SK-N-SH (cell line): ENCODE measurements at regions not wholly inside any gene's neighbourhood (a gene's known extent, or its start where the extent isn't known, plus 50 kb on each side); places are given as distances from the start of the nearest gene placed in this dataset.
A peak's percentile ranks its signal among the peaks of the same experiment; 100 is the strongest.

Experiments used
- CTCF ChIA-PET: fragments of 300-600, 350-600 bp; formaldehyde crosslinking; extraction: SDS; loops from one replicate; lab custom pipeline; 2021; lab: Yijun Ruan, JAX
- POLR2A ChIA-PET: fragments of 350-600 bp; sonication (Branson Sonifier 250); formaldehyde crosslinking; extraction: SDS; loops from one replicate; lab custom pipeline; 2020; ENCODE audit warnings: antibody characterized with exemption, inconsistent platforms; lab: Yijun Ruan, JAX
- DNase-seq: peaks from one replicate; pipeline ENCODE4 v3.0.0; 2012
- H2AFZ ChIP-seq: fragments of 200-600 bp; sonication (generic); 2 replicates; pipeline ENCODE4 v1.8.1; 2016; ENCODE audit warnings: antibody characterized with exemption, mild to moderate bottlenecking, low read depth
- H3F3A ChIP-seq: fragments of 200-600 bp; sonication (generic); replicated peaks from 2 replicates; pipeline ENCODE3; 2016; ENCODE audit warnings: antibody characterized with exemption, mild to moderate bottlenecking; ENCODE audit not compliant: insufficient read depth
- H3K27ac ChIP-seq, 2 experiments: fragments of 200-500 bp in 1 of 2; fragments of 200-600 bp in 1 of 2; sonication (Bioruptor generic) in 1 of 2; sonication (generic), shearing (Covaris generic) in 1 of 2; 2 replicates each; pipeline versions ENCODE4 v1.5.1 to v1.6.1; 2014 to 2016; ENCODE audit warnings: low read depth in 2 of 2, inconsistent platforms in 1 of 2, low read length in 1 of 2, mild to moderate bottlenecking in 1 of 2, mixed read lengths in 1 of 2
- H3K27me3 ChIP-seq: fragments of 200-600 bp; sonication (generic), shearing (Covaris generic); 2 replicates; pipeline ENCODE4 v1.6.1; 2016; ENCODE audit warnings: mixed run types; ENCODE audit not compliant: insufficient read depth
- H3K36me3 ChIP-seq, 2 experiments: fragments of 200-500 bp in 1 of 2; fragments of 200-600 bp in 1 of 2; sonication (Bioruptor generic) in 1 of 2; sonication (generic) in 1 of 2; replicated peaks in 1 of 2; 2 replicates each; pipeline versions ENCODE3 to v1.5.1; 2014 to 2016; ENCODE audit warnings: low read length in 1 of 2, mild to moderate bottlenecking in 1 of 2; ENCODE audit not compliant: insufficient read depth in 2 of 2, control insufficient read depth in 1 of 2
- H3K4me1 ChIP-seq, 2 experiments: fragments of 200-500 bp in 1 of 2; fragments of 200-600 bp in 1 of 2; sonication (Bioruptor generic) in 1 of 2; sonication (generic), shearing (Covaris generic) in 1 of 2; 2 replicates each; pipeline versions ENCODE4 v1.5.1 to v1.6.1; 2014 to 2016; ENCODE audit warnings: low read depth in 1 of 2, low read length in 1 of 2, mixed run types in 1 of 2; ENCODE audit not compliant: insufficient read depth in 2 of 2, control insufficient read depth in 1 of 2
- H3K4me2 ChIP-seq: fragments of 200-600 bp; sonication (generic), shearing (Covaris generic); 2 replicates; pipeline ENCODE4 v1.6.1; 2017; ENCODE audit warnings: mixed run types
- H3K4me3 ChIP-seq, 2 experiments: fragments of 200-500 bp in 1 of 2; fragments of 200-600 bp in 1 of 2; sonication (Bioruptor generic) in 1 of 2; sonication (generic), shearing (Covaris generic) in 1 of 2; 2 replicates each; pipeline versions ENCODE4 v1.5.1 to v1.8.1; 2014 to 2016; ENCODE audit warnings: low read depth in 2 of 2, inconsistent platforms in 1 of 2, low read length in 1 of 2, mild to moderate bottlenecking in 1 of 2, mixed read lengths in 1 of 2, moderate library complexity in 1 of 2
- H3K79me2 ChIP-seq: fragments of 200-600 bp; sonication (generic); 2 replicates; pipeline ENCODE4 v1.8.1; 2017; ENCODE audit warnings: mild to moderate bottlenecking; ENCODE audit not compliant: insufficient read depth
- H3K9ac ChIP-seq: fragments of 200-600 bp; sonication (generic); 2 replicates; pipeline ENCODE4 v1.6.1; 2017; ENCODE audit warnings: mixed run types
- H3K9me2 ChIP-seq: fragments of 200-600 bp; sonication (generic); 2 replicates; pipeline ENCODE4 v1.6.1; 2017; ENCODE audit warnings: mixed run types
- H3K9me3 ChIP-seq: fragments of 200-600 bp; sonication (generic); 2 replicates; pipeline ENCODE4 v1.6.1; 2017; ENCODE audit warnings: mixed run types, mild to moderate bottlenecking, moderate library complexity
- H4K20me1 ChIP-seq: fragments of 200-600 bp; sonication (generic); 2 replicates; pipeline ENCODE4 v1.6.1; 2017; ENCODE audit warnings: mild to moderate bottlenecking, mixed run types; ENCODE audit not compliant: insufficient read depth
- ELF1 ChIP-seq: IDR thresholded peaks from 2 replicates; pipeline ENCODE4 v1.4.0; 2012
- FOSL2 ChIP-seq: IDR thresholded peaks from 2 replicates; pipeline ENCODE4 v1.4.0; 2012; ENCODE audit warnings: low read depth, mild to moderate bottlenecking, moderate library complexity, borderline replicate concordance
- FOXJ3 ChIP-seq: sonication (generic); formaldehyde crosslinking; IDR thresholded peaks from 2 replicates; pipeline ENCODE4 v1.5.1; 2020; ENCODE audit warnings: mild to moderate bottlenecking, missing genetic modification reagents
- GATA2 ChIP-seq: sonication (generic); formaldehyde crosslinking; IDR thresholded peaks from 2 replicates; pipeline ENCODE4 v1.5.0; 2020; ENCODE audit warnings: mild to moderate bottlenecking, missing genetic modification reagents
- JUND ChIP-seq: IDR thresholded peaks from 2 replicates; pipeline ENCODE4 v1.4.0; 2012
- RAD21 ChIP-seq: IDR thresholded peaks from 2 replicates; pipeline ENCODE4 v1.6.1; 2012; ENCODE audit warnings: mild to moderate bottlenecking, low read length
- RFX5 ChIP-seq: IDR thresholded peaks from 2 replicates; pipeline ENCODE4 v1.6.1; 2012; ENCODE audit warnings: mild to moderate bottlenecking, improper control_type of control experiment, low read length
- SIN3A ChIP-seq: IDR thresholded peaks from 2 replicates; pipeline ENCODE4 v1.6.1; 2012; ENCODE audit warnings: low read depth, mild to moderate bottlenecking, low read length, moderate library complexity, borderline replicate concordance
- SMC3 ChIP-seq: IDR thresholded peaks from 2 replicates; pipeline ENCODE4 v1.6.1; 2012; ENCODE audit warnings: low read depth, low read length, improper control_type of control experiment
- TAF1 ChIP-seq: IDR thresholded peaks from 2 replicates; pipeline ENCODE4 v1.6.1; 2012; ENCODE audit warnings: low read depth, mild to moderate bottlenecking, low read length, moderate library complexity, borderline replicate concordance
- TEAD4 ChIP-seq: IDR thresholded peaks from 2 replicates; pipeline ENCODE4 v1.4.0; 2012; ENCODE audit warnings: mild to moderate bottlenecking, borderline replicate concordance; ENCODE audit not compliant: insufficient read depth
- WGBS: methylation state at CpG from one replicate; pipeline ENCODE4 v1.1.6; 2017; ENCODE audit warnings: low lambda C conversion rate; 5-methylcytosine and 5-hydroxymethylcytosine counted together
- TF ChIP-seq, protein P1 (sequence below): fragments of 200-600 bp; sonication (generic); IDR thresholded peaks from 2 replicates; pipeline ENCODE4 v1.6.1; 2017; ENCODE audit warnings: antibody characterized with exemption, mild to moderate bottlenecking, moderate library complexity
- TF ChIP-seq, protein P2 (sequence below): fragments of 150-350 bp; IDR thresholded peaks from 2 replicates; pipeline ENCODE4 v1.6.1; 2016; ENCODE audit warnings: mild to moderate bottlenecking, low read depth, low read length
- TF ChIP-seq, protein P3 (sequence below): IDR thresholded peaks from 2 replicates; pipeline ENCODE4 v1.4.0; 2012; ENCODE audit warnings: low read depth

- Histone ChIP-seq H3K36me3 (no peaks in the 10 kb centered on the region), H3K4me2 (peak overlapping the region; percentile 23; the same call in 1 of the 2 replicates), H3K9me3 (no peaks in the 10 kb centered on the region), H3K4me1 (peaks cover 28 to 31% of the 10 kb centered on the region in 2 experiments; a peak in 2 of 4 replicates), H3K4me3 (no peak overlapping the region), H4K20me1 (no peaks in the 10 kb centered on the region), H3F3A (no peaks in the 10 kb centered on the region), H3K9ac (peak overlapping the region; percentile 40), H3K27ac (peak overlapping the region in 1 of 2 experiments; percentile 73; a peak in 3 of 4 replicates), H2AFZ (peak overlapping the region; percentile 38; the same call in 1 of the 2 replicates), H3K27me3 (no peaks in the 10 kb centered on the region), H3K9me2 (no peaks in the 10 kb centered on the region), H3K79me2 (no peaks in the 10 kb centered on the region)
- ChIA-PET POLR2A (interaction anchor here (1.4 kb wide), 1 partner anchor 547 kb away, joined by 5 read pairs; the partner anchor contains the start of gene TRIB2), CTCF (interaction anchor here (1.0 to 2.1 kb wide), 7 partner anchors 12 to 837 kb away, joined by 3 to 16 read pairs (median 6); partner anchors contain the start of gene TRIB2)
- TF ChIP-seq SIN3A (no peak), FOXJ3 (CRISPR knock-in tag) (no peak), TEAD4 (no peak)
- DNase-seq = no peak
- 69% methylated on average over 6 of the region's 6 CpGs for WGBS
These were observed 423.3 kb downstream of the LPIN1 start for GRCh38 chr2:12169721-12170120.

GRCh38 chr2:12170121-12170520 lies 423.7 kb downstream of the LPIN1 start:
- Histone ChIP-seq H3F3A (no peaks in the 10 kb centered on the region), H2AFZ (peak overlapping the region; percentile 38), H3K79me2 (no peaks in the 10 kb centered on the region), H4K20me1 (no peaks in the 10 kb centered on the region), H3K9ac (peak overlapping the region; percentile 40), H3K27me3 (no peaks in the 10 kb centered on the region), H3K36me3 (no peaks in the 10 kb centered on the region), H3K4me3 (no peak overlapping the region), H3K9me3 (no peaks in the 10 kb centered on the region), H3K9me2 (no peaks in the 10 kb centered on the region), H3K4me2 (0 out of 2 replicates have a peak overlapping the region, but pooled peaks have one; percentile 23), H3K4me1 (peaks cover 28 to 31% of the 10 kb centered on the region in 2 experiments; a peak in 2 of 4 replicates)
- ChIA-PET CTCF (interaction anchor here (1.2 to 2.1 kb wide), 5 partner anchors 12 to 836 kb away, joined by 3 to 16 read pairs (median 6); partner anchors contain the start of gene TRIB2), POLR2A (interaction anchor here (1.4 kb wide), 1 partner anchor 547 kb away, joined by 5 read pairs; the partner anchor contains the start of gene TRIB2)
- WGBS = 50% methylated on average over 5 of the region's 5 CpGs
- DNase-seq = no peak
- TF ChIP-seq GATA2 (CRISPR knock-in tag) = no peak
- TF ChIP-seq JUND = no peak
- TF ChIP-seq, protein P1, sequence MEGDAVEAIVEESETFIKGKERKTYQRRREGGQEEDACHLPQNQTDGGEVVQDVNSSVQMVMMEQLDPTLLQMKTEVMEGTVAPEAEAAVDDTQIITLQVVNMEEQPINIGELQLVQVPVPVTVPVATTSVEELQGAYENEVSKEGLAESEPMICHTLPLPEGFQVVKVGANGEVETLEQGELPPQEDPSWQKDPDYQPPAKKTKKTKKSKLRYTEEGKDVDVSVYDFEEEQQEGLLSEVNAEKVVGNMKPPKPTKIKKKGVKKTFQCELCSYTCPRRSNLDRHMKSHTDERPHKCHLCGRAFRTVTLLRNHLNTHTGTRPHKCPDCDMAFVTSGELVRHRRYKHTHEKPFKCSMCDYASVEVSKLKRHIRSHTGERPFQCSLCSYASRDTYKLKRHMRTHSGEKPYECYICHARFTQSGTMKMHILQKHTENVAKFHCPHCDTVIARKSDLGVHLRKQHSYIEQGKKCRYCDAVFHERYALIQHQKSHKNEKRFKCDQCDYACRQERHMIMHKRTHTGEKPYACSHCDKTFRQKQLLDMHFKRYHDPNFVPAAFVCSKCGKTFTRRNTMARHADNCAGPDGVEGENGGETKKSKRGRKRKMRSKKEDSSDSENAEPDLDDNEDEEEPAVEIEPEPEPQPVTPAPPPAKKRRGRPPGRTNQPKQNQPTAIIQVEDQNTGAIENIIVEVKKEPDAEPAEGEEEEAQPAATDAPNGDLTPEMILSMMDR = no peak
- TF ChIP-seq, all 33 proteins: peak for 0
- peak overlapping the region in 1 of 2 experiments; percentile 73; a peak in 2 of 4 replicates for H3K27ac ChIP-seq

DNA sequence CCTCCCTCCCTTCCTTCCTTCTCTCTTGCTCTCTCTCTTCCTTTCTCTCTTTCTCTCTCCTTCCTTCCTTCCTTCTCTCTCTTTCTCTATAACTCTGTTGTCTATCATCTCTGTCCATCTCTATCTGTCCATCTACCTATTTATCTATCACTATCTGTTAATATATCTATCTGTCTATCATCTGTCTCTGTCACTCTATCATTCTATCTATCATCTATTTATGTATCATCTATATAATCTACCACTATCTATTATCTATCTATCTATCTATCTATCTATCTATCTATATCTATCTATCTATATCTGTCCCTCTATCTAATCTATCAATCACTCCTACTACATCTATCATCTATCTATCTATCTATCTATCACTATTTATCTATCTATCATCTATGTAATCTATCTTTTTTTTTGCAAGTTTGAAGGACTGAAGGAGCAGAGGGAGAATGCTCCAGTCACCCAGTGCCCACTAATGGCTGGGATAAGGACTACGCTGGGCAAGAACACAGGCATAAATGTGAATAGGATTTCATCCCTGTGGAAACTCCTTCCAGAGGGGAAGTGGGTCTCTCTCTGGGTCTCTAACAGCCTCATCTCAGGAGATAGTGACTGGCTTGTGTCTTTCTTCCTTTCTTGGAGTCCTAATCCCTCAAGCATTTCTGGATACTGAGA lies 427.0 kb downstream of the LPIN1 start:
- Histone ChIP-seq H3K4me1 (peaks cover 45 to 47% of the 10 kb centered on the region in 2 experiments), H3K9me2 (no peaks in the 10 kb centered on the region), H3K27ac (no peak overlapping the region), H2AFZ (no peak overlapping the region), H3K4me3 (no peak overlapping the region), H3K36me3 (no peaks in the 10 kb centered on the region), H3K4me2 (no peak overlapping the region), H3K9me3 (no peaks in the 10 kb centered on the region), H3K27me3 (no peaks in the 10 kb centered on the region), H3K9ac (no peak overlapping the region), H3K79me2 (no peaks in the 10 kb centered on the region), H3F3A (peaks cover 6% of the 10 kb centered on the region), H4K20me1 (no peaks in the 10 kb centered on the region)
- DNase-seq = no peak
- POLR2A ChIA-PET = no interaction called here
- 85% methylated on average over 1 of the region's 1 CpG for WGBS
- CTCF ChIA-PET = interaction anchor here (1.1 to 1.9 kb wide), 2 partner anchors 13 to 833 kb away, joined by 3 to 5 read pairs; no protein-coding TSS in a partner anchor
- TF ChIP-seq RAD21 (peak; percentile 67), TAF1 (no peak), ELF1 (no peak), RFX5 (no peak), FOSL2 (no peak), SMC3 (peak; percentile 45)
- TF ChIP-seq, protein P2, sequence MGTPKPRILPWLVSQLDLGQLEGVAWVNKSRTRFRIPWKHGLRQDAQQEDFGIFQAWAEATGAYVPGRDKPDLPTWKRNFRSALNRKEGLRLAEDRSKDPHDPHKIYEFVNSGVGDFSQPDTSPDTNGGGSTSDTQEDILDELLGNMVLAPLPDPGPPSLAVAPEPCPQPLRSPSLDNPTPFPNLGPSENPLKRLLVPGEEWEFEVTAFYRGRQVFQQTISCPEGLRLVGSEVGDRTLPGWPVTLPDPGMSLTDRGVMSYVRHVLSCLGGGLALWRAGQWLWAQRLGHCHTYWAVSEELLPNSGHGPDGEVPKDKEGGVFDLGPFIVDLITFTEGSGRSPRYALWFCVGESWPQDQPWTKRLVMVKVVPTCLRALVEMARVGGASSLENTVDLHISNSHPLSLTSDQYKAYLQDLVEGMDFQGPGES = no peak
- TF ChIP-seq, protein P3, sequence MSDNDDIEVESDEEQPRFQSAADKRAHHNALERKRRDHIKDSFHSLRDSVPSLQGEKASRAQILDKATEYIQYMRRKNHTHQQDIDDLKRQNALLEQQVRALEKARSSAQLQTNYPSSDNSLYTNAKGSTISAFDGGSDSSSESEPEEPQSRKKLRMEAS = no peak
- TF ChIP-seq, protein P1 = peak; percentile 65
